Subcutaneous abdominal adipose tissue (tissue), 5 donors: ENCODE measurements at regions not wholly inside any gene's neighbourhood (a gene's known extent, or its start where the extent isn't known, plus 50 kb on each side); places are given as distances from the start of the nearest gene placed in this dataset.

Experiments used
- H3K27ac ChIP-seq: one replicate; pipeline ENCODE4 v1.7.0; 2013; ENCODE audit warnings: low read depth, mild to moderate bottlenecking, inconsistent platforms, low read length, moderate library complexity
- H3K27me3 ChIP-seq, 5 donors: one replicate each; pipeline ENCODE4 v1.7.0; 2013; ENCODE audit warnings: low read length in 5 of 5, inconsistent platforms in 1 of 5; ENCODE audit not compliant: control insufficient read depth in 5 of 5, insufficient read depth in 4 of 5
- H3K36me3 ChIP-seq, 5 donors: one replicate each; pipeline ENCODE4 v1.7.0; 2013; ENCODE audit warnings: low read length in 5 of 5; ENCODE audit not compliant: control insufficient read depth in 5 of 5, insufficient read depth in 5 of 5
- H3K4me1 ChIP-seq, 5 donors: one replicate each; pipeline ENCODE4 v1.7.0; 2013; ENCODE audit warnings: low read length in 5 of 5, mild to moderate bottlenecking in 3 of 5, moderate library complexity in 1 of 5; ENCODE audit not compliant: control insufficient read depth in 5 of 5, insufficient read depth in 5 of 5
- H3K4me3 ChIP-seq, 5 donors: one replicate each; pipeline ENCODE4 v1.7.0; 2013; ENCODE audit warnings: low read length in 5 of 5, low read depth in 1 of 5
- H3K9ac ChIP-seq, 5 donors: one replicate each; pipeline ENCODE4 v1.7.0; 2013; ENCODE audit warnings: low read length in 5 of 5, mild to moderate bottlenecking in 4 of 5, moderate library complexity in 3 of 5
- H3K9me3 ChIP-seq, 5 donors: one replicate each; pipeline ENCODE4 v1.7.0; 2013; ENCODE audit warnings: low read length in 5 of 5; ENCODE audit not compliant: control insufficient read depth in 5 of 5
- donor health status: healthy.
- donor health status: healthy.
- donor health status: healthy.
- donor health status: healthy.
- donor health status: healthy.

DNA sequence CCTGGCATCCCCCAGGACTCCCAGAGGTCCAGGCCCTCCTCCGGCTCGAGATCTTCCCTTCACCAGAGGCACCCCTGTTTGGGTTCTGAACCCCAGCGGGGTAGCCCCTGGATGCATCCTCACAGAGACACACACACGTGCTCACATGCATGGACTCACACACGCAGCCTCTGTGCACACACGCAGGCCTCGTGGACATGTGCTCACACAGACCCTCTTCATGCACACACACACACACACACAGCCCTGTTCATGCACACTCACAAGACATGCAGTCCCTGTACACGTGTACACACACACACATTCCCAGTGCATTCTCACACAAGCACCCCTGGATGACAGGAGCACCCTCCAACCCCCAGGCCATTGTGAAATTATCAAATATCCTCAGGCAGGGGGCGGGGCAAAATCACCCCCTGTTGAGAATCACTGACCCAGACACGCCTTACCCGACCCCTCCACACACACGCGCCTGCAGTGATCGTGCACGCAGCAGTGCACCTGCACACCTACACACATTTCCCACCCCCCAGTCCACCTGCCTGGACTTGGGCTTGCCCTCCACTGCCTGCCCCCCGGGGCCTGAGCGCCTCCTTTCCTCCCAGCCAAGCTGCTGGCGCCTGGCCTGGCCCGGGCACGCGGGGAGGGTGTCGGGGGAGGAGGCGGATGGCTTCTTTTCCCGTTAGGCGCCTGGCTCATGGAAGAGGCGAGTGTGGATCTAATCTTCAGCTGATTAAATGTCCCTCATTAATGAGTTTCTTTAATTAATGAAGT, 62.6 kb downstream of the ENGASE start:
- Histone ChIP-seq H3K27ac (no peak overlapping the region), H3K9me3 (peaks cover 0 to 3% (median 0%) of the 10 kb centered on the region in 5 donors), H3K36me3 (no peaks in the 10 kb centered on the region), H3K9ac (no peak overlapping the region), H3K27me3 (peaks cover 42 to 87% (median 77%) of the 10 kb centered on the region in 5 donors), H3K4me3 (no peak overlapping the region), H3K4me1 (peaks cover 0 to 7% (median 0%) of the 10 kb centered on the region in 5 donors)

DNA sequence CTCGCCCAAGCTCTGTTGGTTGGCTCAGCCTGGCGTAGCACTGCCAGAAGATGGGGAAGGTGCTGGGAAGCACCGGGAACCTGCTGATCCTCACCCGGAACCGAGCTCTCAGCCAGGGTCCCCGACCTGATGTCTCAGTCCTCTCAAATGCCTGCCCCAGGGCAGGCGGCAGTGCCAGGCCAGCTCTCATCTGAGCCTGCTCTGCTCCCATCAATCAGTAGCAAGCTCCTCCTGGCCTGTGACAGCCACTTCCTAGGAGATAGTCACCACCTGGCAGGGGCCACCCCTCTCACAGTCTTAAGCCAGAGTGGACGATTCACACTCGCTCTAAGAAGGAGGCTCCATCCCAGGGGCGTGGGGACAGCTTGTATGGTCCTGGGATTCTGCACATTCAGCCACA, 62.0 kb downstream of the ENGASE start:
- Histone ChIP-seq H3K27ac (no peak overlapping the region), H3K9ac (no peak overlapping the region), H3K27me3 (peaks cover 38 to 85% (median 71%) of the 10 kb centered on the region in 5 donors), H3K4me3 (no peak overlapping the region), H3K9me3 (peaks cover 0 to 3% (median 0%) of the 10 kb centered on the region in 5 donors), H3K36me3 (no peaks in the 10 kb centered on the region), H3K4me1 (peaks cover 0 to 7% (median 0%) of the 10 kb centered on the region in 5 donors)
